Natural killer cell (primary cell): ENCODE measurements at regions not wholly inside any gene's neighbourhood (a gene's known extent, or its start where the extent isn't known, plus 50 kb on each side); places are given as distances from the start of the nearest gene placed in this dataset.

ENCODE experiments used
- ATAC-seq, 3 donors: fragments of 150-1000 bp in 2 of 3; fragments of 200-7000 bp in 1 of 3; cut with Tn5 transposase; 1 replicate in 1 of 3; 2 replicates in 2 of 3; pipeline ENCODE4 v1.10.0; 2021; ENCODE audit warnings: mild to moderate bottlenecking in 2 of 3, moderate library complexity in 2 of 3
- DNase-seq, 2 donors: peaks; one replicate each; pipeline versions ENCODE4 v3.0.0 to v3.0.0-alpha.2; 2013 to 2021; ENCODE audit warnings: mixed read lengths in 1 of 2
- H3K27ac ChIP-seq: one replicate; pipeline ENCODE4 v1.5.1; 2013; ENCODE audit warnings: mild to moderate bottlenecking, low read length
- H3K27me3 ChIP-seq: one replicate; pipeline ENCODE4 v1.6.1; 2013; ENCODE audit warnings: low read length; ENCODE audit not compliant: control insufficient read depth, insufficient read depth
- H3K36me3 ChIP-seq: one replicate; pipeline ENCODE4 v1.6.1; 2013; ENCODE audit warnings: low read length; ENCODE audit not compliant: control insufficient read depth, insufficient read depth
- H3K4me1 ChIP-seq: one replicate; pipeline ENCODE4 v1.6.1; 2013; ENCODE audit warnings: low read length; ENCODE audit not compliant: control insufficient read depth, insufficient read depth
- H3K4me3 ChIP-seq: one replicate; pipeline ENCODE4 v1.5.1; 2013; ENCODE audit warnings: low read length
- H3K9me3 ChIP-seq: one replicate; pipeline ENCODE4 v1.6.1; 2013; ENCODE audit warnings: low read length; ENCODE audit not compliant: control insufficient read depth, insufficient read depth
- H3K27ac Mint-ChIP-seq, 2 donors: one replicate each; pipeline ENCODE4 v1.8.0; 2022; ENCODE audit warnings: mild to moderate bottlenecking in 2 of 2, mixed read lengths in 2 of 2, moderate library complexity in 1 of 2
- H3K27me3 Mint-ChIP-seq, 2 donors: one replicate each; pipeline ENCODE4 v1.8.0; 2022; ENCODE audit warnings: low read depth in 2 of 2, mixed read lengths in 2 of 2
- H3K36me3 Mint-ChIP-seq: one replicate; pipeline ENCODE4 v1.8.0; 2022; ENCODE audit warnings: mixed read lengths
- H3K4me1 Mint-ChIP-seq, 2 donors: one replicate each; pipeline ENCODE4 v1.8.0; 2022; ENCODE audit warnings: mixed read lengths in 2 of 2
- H3K4me3 Mint-ChIP-seq: one replicate; pipeline ENCODE4 v1.8.0; 2022; ENCODE audit warnings: mild to moderate bottlenecking, moderate library complexity, mixed read lengths
- H3K9me3 Mint-ChIP-seq, 2 donors: one replicate each; pipeline ENCODE4 v1.8.0; 2022; ENCODE audit warnings: mixed read lengths in 2 of 2
- CTCF ChIP-seq: fragments of 200-600 bp; IDR thresholded peaks from one replicate; pipeline ENCODE4 v1.8.0; 2022; ENCODE audit warnings: antibody characterized with exemption
- WGBS: methylation state at CpG from one replicate; pipeline ENCODE4 v1.1.7; 2013; ENCODE audit warnings: missing lambda C conversion rate; ENCODE audit not compliant: insufficient coverage; 5-methylcytosine and 5-hydroxymethylcytosine counted together
- intact Hi-C: fragments of 100-400 bp; cut with micrococcal nuclease; formaldehyde crosslinking; loops from one replicate; pipeline ENCODE4 v1.14.2; 2022

DNA sequence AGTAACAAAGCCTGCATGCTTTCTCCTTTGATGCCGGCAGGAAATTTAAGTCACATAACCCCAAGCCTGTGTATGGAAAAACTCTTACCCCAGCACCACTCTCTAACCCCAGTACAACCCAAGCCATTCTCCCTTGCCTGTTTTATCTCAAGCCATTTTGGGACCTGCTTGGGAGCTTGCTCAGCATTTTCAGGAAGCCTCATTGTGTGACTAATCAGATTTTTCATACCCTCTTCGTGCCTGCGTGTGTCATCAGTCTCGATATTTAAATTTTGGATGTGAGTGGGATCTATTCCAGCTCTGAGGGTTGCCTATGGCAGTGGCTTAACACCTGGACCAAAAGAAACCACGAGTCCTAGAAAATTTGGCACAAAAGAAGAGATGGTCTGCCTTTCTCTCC, 426.2 kb downstream of the SQOR start:
- Histone ChIP-seq H3K36me3 (no peaks in the 10 kb centered on the region), H3K27me3 (no peaks in the 10 kb centered on the region), H3K9me3 (peaks cover 9% of the 10 kb centered on the region), H3K27ac (no peak overlapping the region), H3K4me1 (no peaks in the 10 kb centered on the region), H3K4me3 (no peak overlapping the region)
- Mint-ChIP-seq H3K4me3 (no peak overlapping the region), H3K4me1 (no peaks in the 10 kb centered on the region), H3K27ac (no peak overlapping the region), H3K36me3 (no peaks in the 10 kb centered on the region), H3K9me3 (peaks cover 4 to 8% of the 10 kb centered on the region in 2 donors), H3K27me3 (no peaks in the 10 kb centered on the region)
- intact Hi-C loops, result no loop called here
- WGBS, result 83% methylated on average over 5 of the region's 5 CpGs
- no peak for ATAC-seq
- DNase-seq, result no peak
- no peak for TF ChIP-seq CTCF

GRCh38 chr15:46077220-46077619, 442.4 kb downstream of the SQOR start:
- H3K9me3 ChIP-seq, result no peaks in the 10 kb centered on the region
- 73% methylated on average over 2 of the region's 2 CpGs for WGBS
- no peak for DNase-seq
- no peak overlapping the region for H3K4me3 ChIP-seq
- H3K27ac ChIP-seq, result no peak overlapping the region
- H3K9me3 Mint-ChIP-seq, result peaks cover 13% of the 10 kb centered on the region in 2 donors
- H3K36me3 ChIP-seq, result no peaks in the 10 kb centered on the region
- no peak overlapping the region for H3K27ac Mint-ChIP-seq
- no peaks in the 10 kb centered on the region for H3K27me3 ChIP-seq
- H3K36me3 Mint-ChIP-seq, result no peaks in the 10 kb centered on the region
- H3K4me1 Mint-ChIP-seq, result no peaks in the 10 kb centered on the region
- TF ChIP-seq CTCF, result no peak
- no peaks in the 10 kb centered on the region for H3K4me1 ChIP-seq
- H3K4me3 Mint-ChIP-seq, result no peak overlapping the region
- ATAC-seq, result no peak
- H3K27me3 Mint-ChIP-seq, result no peaks in the 10 kb centered on the region
- intact Hi-C loops, result no loop called here

DNA sequence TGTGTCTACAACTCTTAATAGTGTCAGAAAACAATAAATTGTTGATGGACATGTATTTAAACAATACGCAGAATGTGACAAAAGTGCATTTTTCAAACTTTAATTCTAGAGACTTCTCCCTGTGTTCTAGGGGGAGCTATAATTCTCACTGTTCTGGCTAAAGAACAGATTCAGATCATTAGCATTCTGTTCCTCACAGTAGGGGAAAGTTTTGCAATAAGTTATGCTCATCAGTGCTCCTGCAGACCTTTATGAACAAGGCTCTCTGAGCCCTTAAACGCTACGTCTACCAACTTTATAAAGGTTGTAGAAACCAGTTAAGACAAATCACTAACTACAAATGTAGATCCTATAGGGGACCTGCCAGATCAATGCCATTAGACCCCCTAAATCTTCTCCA, 444.2 kb downstream of the SQOR start:
- H3K27me3 ChIP-seq, result no peaks in the 10 kb centered on the region
- ATAC-seq, result no peak
- H3K27me3 Mint-ChIP-seq, result no peaks in the 10 kb centered on the region
- H3K36me3 ChIP-seq, result no peaks in the 10 kb centered on the region
- WGBS, result 96% methylated on average over 2 of the region's 3 CpGs
- H3K27ac ChIP-seq, result no peak overlapping the region
- H3K27ac Mint-ChIP-seq, result no peak overlapping the region
- H3K4me3 Mint-ChIP-seq, result no peak overlapping the region
- no peaks in the 10 kb centered on the region for H3K36me3 Mint-ChIP-seq
- H3K9me3 Mint-ChIP-seq, result peaks cover 12 to 13% of the 10 kb centered on the region in 2 donors
- intact Hi-C loops, result no loop called here
- no peak for TF ChIP-seq CTCF
- no peaks in the 10 kb centered on the region for H3K4me1 Mint-ChIP-seq
- H3K4me3 ChIP-seq, result no peak overlapping the region
- no peaks in the 10 kb centered on the region for H3K9me3 ChIP-seq
- H3K4me1 ChIP-seq, result no peaks in the 10 kb centered on the region
- DNase-seq, result no peak

- no peak overlapping the region for H3K27ac Mint-ChIP-seq
- ATAC-seq (no peak), DNase-seq (no peak)
- H3K4me1 Mint-ChIP-seq, result no peaks in the 10 kb centered on the region
- H3K9me3 Mint-ChIP-seq, result peaks cover 12 to 13% of the 10 kb centered on the region in 2 donors
- H3K4me3 Mint-ChIP-seq, result no peak overlapping the region
- no peaks in the 10 kb centered on the region for H3K36me3 Mint-ChIP-seq
- WGBS, result 45% methylated on average over 7 of the region's 7 CpGs
- H3K4me1 ChIP-seq, result no peaks in the 10 kb centered on the region
- no peaks in the 10 kb centered on the region for H3K27me3 Mint-ChIP-seq
- no peaks in the 10 kb centered on the region for H3K36me3 ChIP-seq
- TF ChIP-seq CTCF, result no peak
- no peaks in the 10 kb centered on the region for H3K27me3 ChIP-seq
- no peak overlapping the region for H3K4me3 ChIP-seq
- H3K9me3 ChIP-seq, result no peaks in the 10 kb centered on the region
- H3K27ac ChIP-seq, result no peak overlapping the region
- intact Hi-C loops, result no loop called here
Measured at GRCh38 chr15:46080016-46080415, 445.2 kb downstream of the SQOR start.
